Kidney capillary endothelial cell (primary cell): ENCODE measurements at regions not wholly inside any gene's neighbourhood (a gene's known extent, or its start where the extent isn't known, plus 50 kb on each side); places are given as distances from the start of the nearest gene placed in this dataset.
A peak's percentile ranks its signal among the peaks of the same experiment; 100 is the strongest.

Experiments used
- DNase-seq: peaks from one replicate; pipeline ENCODE4 v3.0.0-alpha.2; 2018; ENCODE audit warnings: low spot score

DNA sequence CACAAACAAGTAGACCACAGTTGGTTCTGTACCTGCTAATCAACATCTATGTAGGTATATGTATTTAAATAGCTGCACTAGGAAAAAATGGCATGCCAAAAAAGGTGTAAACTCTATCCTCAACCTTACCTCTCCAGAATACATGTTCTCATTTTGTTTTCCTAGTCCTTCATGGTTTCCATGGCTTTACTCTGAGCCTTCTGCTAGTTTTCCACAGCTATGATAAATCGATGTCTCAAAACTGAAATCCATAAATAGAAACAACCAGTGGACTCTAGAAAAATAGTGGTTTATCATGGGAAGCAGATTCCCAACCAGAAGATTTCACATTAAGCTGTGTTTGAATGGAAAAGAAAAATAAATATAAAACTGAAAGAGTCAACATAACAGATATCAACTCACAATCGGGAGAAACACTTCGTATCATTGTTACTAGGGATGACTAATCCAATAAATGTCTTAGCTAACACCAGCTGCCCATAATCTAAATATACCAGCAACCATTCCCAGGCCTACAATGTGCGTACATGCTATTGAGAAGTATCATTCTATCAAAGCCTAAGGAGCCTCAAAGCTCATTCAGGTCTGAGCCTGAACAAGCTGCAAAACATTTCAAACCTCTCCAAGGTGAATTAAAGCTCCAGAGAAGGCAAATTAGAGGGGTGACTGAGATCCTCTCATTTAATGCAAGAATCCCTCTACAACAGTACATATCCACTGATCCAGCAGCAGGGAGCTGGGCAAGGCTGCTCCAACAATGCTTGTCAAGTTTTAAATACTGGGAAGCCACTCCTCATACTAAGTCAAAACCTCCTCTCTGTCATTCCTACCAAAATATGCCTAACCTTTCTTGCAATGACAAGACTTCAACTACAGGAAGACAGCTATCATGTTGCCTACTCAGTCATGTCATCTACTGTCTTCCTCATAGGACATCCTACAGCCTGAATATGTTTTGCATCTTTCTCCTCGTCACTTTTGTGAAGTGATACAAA is 90.2 kb downstream of the KCTD12 start:
- no peak for DNase-seq

DNA sequence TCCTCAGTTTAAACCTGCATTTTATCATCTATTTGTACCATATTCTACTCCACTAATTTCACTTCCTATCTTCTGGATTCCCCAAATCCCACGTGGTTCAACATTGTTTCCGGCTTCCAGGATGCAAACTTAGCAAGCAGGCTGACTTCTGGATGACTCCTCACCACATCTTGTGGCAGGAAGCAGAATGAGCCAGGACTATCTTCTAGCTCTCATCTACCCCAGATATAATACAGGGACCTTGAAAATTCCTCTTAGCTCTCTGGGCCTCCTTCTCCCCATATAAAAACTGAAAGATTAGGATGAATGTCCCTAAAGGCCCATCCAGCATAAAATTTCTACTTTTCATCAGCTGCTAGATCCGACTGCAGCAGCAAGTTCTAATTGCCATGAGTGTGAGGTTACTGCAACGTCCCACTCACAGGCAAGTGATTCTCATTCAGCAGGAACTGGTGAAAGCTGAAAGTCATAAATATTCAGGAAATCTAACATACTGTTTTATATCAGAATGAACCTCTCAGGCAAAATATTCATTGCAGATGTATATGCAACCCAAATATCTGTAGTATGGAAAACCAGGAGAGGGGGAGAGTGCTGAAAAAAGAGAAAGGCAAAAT is 93.4 kb downstream of the KCTD12 start:
- DNase-seq: peak; percentile 78

DNA sequence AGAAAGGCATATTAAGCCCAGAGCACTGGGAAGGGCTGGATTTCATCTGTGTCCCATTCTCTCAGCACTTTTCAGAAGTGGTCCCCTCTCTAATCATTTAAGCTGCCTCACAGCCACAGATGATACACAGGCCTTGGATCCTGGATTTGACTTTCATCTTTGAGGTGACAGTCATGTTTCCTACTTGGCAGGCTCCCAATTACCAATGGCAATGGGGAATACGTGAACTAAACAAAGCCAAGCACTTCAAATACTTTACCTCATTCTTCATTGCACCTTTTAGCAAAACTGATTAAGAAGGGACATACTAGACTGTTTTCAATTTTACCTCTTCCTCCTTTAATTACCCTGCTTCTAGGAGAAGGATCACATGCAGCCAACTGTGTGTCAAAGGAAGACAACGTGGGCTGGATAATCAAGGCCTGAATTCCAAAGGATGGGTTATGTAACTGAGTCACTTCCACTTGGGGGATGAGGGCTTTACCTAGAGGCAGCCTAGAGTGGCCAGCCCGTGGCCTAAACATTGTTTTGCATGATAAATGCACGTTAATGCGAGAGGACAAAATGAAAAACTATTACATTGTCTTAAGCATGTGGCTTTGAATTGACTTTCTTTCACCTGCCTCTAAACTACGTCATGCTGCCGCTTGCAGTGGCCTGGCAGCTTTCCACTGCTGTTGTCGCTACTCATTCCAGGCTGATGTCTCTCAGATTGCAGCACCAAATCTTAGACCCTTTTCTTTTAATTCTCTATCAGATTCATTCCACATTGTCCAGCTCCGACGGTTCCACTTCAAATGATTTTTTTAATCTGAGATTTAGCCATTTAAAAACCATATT is 95.0 kb downstream of the KCTD12 start:
- DNase-seq: peak; percentile 68

DNA sequence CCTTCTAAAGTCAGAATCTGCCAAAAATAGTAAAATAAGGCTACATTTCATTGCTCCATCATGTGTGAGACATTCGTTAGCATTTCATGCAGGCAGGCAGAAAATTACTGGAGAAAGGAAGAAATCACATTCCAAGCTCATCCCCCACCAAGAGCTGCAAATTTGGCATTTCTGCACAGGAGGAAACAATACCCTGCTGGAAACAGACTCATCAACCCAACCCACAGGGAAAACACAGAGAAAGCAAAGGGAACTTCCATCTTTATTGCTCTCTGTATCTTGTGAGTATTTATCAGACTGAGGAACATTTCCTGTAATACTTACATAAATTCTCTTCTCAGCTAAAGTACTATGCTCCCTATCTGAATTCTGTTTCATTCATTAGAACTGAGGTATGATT is 95.7 kb downstream of the KCTD12 start:
- peak; percentile 46 for DNase-seq

DNA sequence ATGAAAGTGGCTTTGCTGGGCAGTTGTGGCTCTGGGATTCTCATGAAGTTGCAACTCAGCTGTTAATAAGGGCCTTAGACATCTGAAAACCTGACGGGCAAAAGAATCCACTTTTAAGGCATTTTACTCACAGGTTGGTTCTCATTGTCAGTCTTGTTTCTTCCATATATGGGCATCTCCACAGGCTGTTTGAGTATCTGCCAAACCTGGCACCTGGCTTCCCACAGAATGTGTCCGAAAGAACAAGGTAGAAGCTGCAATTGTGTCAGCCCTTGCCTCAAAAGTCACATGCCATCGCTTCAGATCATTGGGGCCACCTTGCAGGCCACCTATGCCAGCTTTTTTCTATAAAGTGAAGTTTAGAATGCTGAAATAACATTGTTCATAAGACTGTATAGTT is 102.4 kb downstream of the KCTD12 start:
- DNase-seq: no peak

DNA sequence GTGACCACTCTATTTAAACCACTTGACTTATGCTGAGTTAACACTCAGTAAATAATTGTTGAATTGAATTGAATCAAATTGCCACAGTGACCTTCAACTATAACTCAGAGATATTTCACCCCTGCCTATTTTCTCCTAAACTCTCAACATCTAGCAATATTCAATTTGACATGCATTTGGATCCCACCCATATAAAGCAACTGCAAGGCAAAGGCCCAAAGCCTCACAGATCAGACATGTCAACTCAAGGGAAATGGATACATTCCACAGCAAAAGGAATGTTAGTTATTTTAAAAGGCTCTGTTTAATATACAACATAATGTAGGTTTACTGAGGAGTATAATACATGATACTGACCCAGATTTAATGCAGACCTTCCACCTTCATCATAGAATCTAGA is 107.4 kb downstream of the KCTD12 start:
- no peak for DNase-seq

DNA sequence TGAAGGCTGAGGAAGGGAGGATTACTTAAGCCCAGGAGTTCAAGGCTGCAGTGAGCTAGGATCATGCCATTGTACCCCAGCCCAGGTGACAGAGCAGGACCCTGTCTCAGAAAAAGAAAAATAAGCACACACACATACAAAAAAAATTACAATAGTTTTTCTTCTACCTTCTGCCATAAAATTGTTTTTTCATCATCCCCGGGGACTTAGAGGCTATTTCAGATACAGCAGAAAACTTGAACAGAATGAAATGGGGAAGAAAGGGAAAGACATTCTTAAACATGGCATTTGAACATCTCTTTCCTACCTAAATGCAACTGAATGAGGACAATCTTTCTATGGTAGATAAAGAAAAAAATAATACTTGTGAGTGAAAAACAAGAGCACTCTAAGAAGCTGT is 109.1 kb downstream of the KCTD12 start:
- DNase-seq: no peak

DNA sequence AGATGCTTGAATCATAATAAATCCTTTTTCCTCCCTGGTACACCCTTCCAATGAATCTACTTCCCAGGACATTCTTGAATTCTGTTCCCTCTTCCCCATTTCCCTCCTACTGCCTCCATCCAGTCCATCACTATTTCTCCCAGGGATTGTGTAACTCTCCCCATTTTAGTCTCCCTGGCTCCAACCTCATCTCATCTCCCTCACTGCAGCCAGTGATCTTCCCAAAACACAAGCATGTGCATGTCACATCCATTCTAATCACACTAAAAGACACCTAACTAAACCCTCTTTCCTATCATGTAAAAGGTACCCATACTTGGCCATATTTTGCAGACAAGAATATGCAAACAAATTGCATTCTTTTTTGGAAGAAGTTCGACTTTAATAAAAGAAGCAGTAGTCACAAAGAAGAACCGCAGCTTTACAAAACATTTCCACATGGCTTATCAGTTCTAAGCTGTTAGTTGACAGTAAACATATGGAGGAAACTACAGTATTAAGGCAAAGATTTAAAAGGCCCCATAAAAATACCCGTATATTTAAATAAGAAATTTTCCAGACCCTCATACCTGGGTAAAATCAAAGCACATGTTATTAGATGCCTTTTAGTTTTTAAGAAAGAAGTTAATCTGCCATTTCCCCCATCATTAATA is 111.0 kb downstream of the KCTD12 start:
- no peak for DNase-seq

DNA sequence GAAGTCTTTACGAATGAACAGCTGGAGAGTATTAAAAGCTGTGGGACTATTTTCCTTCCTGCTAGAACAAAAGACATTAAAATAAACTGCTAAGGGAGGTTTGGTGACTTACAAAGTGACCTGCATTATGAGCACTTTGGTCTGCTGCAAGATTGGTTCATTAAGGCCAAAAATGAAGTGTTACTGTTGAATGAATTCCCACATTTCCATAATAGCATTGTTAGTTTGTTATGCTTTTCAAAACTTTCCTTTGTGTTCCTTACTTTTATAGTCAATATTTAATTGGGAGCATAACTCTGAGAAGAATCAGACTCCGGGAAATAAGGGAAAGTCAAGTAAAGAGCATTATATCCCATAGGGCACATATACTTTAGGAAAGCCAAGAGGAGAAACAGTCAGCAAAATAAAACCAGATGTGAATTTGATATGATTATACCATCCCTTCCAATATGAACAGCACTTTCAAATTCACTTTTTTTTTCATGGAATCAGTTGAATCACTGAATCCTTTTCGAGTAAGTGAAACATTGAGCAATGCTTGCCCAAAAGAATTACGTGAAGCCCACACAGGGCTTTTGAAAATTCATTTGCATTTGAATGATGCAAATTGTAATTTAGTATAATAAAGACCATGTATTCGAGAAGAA is 112.6 kb downstream of the KCTD12 start:
- no peak for DNase-seq

DNA sequence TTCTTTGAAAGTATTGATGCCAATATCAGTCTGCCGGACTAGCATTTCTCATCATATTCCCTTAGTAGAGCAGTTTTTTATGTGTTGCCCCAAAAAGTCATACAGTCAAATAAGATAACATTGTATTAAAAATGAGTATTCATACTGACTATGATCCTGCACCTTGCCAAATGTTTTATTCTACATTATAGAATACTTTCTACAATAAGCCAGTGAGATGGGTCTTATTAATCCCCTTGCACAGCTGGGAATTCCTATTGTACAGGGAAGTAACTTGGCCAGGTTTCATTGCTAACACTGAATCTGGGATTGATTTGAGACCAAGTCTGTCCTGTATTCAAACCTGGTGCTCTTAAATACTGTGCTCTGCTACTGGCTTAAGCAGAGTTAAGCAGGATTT is 114.0 kb downstream of the KCTD12 start:
- no peak for DNase-seq

DNA sequence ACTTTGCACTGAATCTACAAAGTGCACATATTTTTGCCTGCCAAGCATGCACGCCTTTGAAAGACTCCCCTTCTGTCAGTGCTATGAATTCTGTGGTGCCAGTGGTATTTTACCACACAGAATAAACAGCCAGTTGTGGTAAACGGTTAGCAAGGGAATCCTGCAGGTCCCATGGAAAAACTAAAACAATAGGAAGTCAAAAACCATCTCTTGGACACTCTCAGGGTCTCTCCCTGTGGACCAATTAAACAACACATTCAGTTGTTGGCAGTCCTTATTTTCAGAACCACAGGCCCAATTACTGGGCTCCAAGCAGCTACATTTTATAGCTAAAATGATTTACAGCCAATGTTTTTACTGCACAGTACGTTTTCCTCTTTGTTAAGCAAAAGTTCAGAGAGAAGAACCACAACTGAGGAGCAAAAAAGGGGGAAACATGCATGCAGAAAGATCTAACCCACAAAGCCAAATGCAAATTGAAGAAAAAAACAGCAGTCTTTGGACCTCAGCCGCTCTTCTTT is 116.9 kb downstream of the KCTD12 start:
- DNase-seq: no peak

DNA sequence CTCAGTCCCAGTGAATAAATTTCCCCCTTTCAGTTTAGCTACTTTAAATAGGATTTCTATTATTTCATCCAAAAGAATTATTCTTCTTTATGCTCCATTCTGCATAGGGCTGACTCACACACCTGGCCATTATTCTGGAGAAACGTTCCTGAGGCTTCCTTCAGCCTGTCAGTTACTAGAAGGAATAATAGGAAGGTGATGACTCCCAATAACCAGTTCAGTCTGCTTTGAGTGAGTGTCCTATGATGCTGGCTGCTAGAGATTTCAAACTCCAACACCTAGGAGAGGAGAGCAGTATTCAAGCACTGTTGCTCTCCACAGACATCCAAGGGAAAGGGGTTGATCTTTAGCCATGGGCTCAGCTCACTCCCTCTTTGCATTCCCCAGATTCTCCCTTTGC is 117.8 kb downstream of the KCTD12 start:
- no peak for DNase-seq

DNA sequence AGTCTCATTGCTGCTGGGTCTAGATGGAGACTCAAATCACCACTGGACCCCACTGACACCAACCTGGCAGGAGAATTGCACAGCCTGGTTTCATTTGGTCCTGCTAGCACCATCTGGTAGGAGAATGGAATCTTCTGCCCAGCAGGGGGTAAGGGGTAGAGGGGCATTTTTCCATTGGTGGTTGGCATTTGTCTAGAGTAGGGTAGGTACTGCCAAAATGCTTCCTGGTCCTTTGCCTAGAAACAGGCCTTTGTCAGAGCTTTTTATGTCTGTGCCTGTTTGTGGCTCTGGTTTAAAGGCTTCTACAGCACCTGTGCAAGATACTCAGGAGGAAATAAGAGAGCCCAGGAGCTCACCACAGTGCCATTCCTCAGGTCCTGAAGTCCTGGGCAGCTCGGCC is 121.3 kb downstream of the KCTD12 start:
- no peak for DNase-seq

DNA sequence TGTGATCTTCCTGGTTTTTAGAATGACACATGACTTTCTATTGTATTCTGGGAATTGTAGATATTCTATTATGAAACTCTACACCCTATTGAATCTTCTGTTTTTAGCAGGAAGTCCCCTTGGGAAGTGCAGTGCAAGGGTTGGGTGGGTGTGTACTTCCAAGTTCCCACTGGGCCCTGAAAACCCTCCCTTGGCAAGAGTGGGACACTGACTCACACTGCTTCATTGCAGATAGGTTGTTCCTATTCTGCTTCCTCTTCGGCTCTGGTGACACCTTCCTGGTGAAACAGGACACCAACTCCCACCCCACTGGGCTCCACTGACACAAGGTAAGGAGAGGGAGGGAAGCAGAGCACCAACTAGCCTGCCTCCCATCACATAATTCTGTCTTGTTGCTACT is 121.8 kb downstream of the KCTD12 start:
- DNase-seq: peak; percentile 81

DNA sequence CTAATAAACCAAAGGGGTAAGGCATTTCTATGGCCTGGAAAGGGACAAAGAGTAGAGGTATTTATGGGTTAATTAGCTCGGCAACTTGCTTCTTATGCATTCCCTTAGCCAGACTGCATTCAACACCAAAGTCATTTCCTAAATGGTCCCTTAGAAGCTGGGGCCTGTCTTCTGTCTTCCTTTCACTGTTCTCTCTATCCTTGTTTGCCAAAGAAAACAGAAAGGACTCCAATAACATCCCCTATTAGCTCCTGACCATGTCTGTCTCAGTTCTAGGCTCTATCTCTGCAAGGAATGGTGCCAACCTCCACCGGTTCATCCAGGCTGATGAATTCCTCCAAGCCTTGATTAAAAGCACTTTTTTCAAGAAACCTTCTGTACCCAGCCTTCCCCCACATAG is 123.5 kb downstream of the KCTD12 start:
- no peak for DNase-seq

DNA sequence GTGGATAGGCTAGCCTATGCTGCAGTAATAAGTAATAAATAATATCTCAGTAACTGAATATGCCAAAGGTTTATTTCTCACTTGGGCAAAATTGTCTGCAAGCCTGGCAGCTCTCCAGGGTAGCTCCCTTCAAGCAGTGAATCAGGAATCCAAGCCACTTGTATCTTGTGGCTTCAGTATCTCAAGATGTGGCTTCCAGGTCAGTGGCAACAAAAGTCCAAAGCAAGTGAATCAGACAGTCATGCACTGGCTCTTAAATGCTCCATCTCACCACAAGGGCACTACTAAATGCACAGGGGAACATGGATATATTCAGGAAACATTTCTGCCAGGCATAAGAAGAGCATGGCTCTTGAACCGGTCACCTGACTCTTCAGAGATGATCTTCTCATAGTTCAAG is 126.3 kb downstream of the KCTD12 start:
- DNase-seq: no peak

DNA sequence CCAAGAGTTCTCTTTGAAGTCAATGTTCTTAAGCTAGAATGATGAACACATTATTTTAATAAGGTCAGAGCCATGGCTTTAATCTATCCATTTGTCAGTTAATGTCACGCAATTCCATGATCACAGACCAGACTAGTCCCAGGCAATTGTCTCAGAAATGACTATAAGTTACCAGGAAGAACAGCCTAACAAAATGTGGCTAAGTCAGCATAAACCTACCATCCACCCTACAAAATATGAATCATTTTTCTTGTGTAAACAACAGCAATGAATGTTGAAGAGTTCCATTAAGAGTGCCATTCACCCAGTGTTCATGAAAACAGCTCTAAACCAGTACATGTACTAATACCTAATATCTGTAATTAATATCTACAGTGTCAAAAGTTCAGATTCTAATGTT is 127.5 kb downstream of the KCTD12 start:
- no peak for DNase-seq

DNA sequence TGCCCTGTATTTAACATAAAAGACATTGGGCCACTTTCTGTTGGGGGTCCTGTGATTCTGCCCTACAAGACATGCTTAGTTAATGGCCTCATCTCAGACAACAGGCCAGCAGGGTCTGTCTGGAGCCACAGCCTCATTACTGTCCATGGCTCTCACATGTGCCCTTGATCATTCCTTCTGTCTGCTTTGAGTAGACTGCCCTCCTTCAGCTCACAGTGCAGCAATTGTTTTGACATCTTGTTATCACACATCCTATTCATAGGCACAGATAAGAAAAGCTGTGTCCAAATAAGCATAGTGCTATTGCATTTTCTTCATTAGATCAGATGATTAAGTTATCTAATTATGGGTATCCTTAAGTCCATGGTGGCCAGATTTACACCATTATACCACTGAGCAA is 127.9 kb downstream of the KCTD12 start:
- no peak for DNase-seq

DNA sequence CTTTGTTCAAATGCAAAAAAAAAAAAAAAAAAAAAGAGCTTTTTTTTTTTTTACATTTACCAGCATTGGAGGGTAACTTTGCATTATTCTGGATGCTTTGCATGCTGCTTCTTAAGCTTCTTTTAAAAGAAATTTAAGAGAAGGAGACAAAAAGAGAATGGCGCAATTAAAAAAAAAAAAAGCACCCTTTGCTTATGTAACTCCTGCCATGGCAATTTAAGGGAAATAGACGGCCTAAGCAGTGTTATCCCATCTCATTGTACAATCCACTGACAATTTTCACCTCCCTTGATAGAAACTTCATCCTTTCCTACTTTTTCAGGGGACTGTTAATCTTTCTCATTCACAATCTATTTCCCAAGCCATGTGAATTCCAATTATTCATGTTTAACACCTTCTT is 129.8 kb downstream of the KCTD12 start:
- no peak for DNase-seq

DNA sequence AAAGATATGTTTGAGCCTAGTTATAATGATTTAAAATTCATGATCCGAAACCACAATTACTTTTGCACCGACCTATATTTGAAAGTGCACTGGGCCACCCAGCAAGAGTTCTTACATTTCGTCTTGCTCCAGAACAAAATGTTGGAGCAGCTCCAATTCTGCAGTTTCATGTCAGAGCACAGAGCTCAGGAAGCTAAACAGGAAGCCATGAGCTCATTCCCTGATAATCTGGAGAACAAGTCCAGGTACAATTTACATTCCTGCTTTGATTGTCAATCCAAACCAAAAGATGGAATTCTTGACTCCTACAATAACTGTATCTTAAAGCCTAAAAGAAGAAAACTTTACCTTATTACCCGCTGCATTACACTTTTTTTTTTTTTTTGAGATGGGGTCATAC is 131.8 kb downstream of the KCTD12 start:
- DNase-seq: peak; percentile 82

DNA sequence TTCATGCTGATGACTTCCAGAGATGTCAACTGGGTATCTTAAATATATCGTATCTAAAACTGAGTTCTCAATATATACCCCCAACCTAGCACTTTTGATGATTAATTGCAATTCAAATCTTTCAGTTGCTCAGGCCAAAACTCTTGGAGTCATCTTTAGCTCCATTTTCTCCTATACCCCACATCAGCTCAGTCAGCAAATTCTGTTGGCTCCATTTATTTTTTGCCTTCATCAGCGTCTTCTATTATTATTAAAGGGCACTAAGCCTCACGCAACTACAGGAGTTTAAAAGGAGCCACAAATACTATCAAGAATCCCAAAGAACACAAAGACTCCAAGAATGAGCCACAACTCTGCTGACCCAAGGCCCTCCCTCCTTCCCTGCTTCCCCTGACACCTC is 134.9 kb downstream of the KCTD12 start:
- DNase-seq: no peak
